HG03520 (cell line): ENCODE measurements at regions not wholly inside any gene's neighbourhood (a gene's known extent, or its start where the extent isn't known, plus 50 kb on each side); places are given as distances from the start of the nearest gene placed in this dataset.
"Not testable (repeated sequence)": the region's sequence is repeated elsewhere in the genome, so short reads cannot be mapped to it uniquely, and the experiment has no call there.

ENCODE experiments used
- ATAC-seq: cut with Tn5 transposase; IDR thresholded peaks from one replicate; pipeline ENCODE4 v1.9.1; 2021; ENCODE audit warnings: mild to moderate bottlenecking, moderate library complexity; ENCODE audit not compliant: unreplicated experiment

DNA sequence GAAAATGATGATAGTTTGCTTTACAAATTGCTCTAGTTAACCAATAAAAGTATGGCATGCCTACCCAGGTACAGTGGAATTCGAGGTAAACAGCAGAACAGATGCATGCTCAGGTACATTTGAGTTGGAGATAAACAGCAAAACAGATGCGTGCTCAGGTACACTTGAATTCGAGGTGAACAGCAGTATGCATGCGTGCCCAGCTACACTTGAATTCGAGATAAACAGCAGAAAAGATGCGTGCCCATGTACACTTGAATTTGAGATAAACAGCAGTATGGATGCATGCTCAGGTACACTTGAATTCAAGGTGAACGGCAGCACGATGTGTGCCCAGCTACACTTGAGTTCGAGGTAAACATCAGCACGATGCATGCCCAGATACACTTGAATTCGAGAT is 155.2 kb upstream of the TPTE start:
- not testable (repeated sequence) for ATAC-seq

GRCh38 chr21:10367586-10367985 is 153.8 kb upstream of the TPTE start:
- not testable (repeated sequence) for ATAC-seq

- not testable (repeated sequence) for ATAC-seq
Measured at GRCh38 chr21:10368323-10368798, 153.0 kb upstream of the TPTE start.

DNA sequence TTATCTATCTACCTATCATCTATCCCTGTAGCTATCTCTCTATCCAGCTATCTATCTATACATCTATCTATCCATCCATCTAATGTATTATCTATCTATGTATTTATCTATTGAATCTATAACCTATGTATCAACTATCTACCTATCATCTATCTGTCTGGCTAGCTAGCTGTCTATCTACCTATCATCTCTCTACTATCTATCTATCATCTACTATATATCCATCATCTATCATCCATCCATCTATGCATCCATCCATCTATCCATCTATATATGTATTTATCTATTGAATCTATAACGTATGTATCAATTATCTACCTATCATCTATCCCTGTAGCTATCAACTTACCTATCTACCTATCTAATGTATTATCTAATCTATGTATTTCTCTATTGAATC is 152.1 kb upstream of the TPTE start:
- not testable (repeated sequence) for ATAC-seq

DNA sequence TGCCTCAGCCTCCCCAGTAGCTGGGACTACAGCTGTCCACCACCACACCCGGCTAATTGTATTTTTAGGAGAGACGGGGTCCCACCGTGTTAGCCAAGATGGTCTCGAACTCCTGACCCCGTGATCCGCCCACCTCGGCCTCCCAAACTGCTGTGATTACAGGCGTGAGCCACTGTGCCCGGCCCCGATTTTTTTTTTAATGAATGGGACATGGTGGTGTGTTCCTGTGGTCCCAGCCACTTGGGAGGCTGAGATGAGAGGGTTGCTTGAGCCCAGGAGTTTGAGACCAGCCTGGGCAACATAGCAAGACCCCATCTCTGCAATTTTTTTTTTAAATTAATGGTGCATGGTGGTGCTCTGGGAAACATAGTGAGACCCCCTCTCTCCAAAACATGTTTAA is 143.6 kb upstream of the TPTE start:
- ATAC-seq, result not testable (repeated sequence)

- ATAC-seq, result not testable (repeated sequence)
Measured at GRCh38 chr21:10379816-10380215, 141.6 kb upstream of the TPTE start.

DNA sequence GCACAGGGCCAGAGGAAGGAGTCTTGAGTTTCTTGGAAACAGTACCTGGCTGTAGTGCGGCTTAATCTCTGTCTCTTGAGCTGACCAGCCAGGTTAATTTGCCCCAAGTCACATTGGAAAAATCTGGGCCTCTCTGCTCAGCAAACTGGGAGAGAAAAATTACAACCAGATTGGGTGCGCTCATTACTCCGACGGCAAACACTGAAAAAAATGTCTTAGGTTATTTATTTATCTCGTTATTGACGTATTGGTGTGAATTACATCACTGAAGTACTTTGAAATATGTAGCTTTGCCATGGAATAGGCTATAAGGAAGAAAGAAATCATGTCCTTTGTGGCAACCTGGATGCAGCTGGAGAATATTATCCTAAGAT is 139.7 kb upstream of the TPTE start:
- not testable (repeated sequence) for ATAC-seq

DNA sequence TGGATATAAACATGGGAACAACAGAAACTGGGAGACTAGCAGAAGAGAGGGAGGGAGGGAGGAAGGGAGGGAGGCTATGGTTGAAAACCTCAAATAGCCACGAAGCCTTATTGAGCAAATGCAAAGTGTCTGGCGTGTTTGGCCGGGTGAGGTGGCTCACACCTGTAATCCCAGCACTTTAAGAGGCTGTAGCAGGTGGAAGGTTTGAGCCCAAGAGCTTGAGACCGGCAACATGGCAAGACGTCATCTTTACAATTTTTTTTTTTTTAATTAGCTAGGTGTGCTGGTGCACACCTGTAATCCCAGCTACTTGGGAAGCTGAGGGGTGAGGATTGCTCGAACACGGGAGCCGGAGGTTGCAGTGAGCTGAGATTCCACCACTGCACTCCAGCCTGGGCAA is 139.2 kb upstream of the TPTE start:
- ATAC-seq, result not testable (repeated sequence)

DNA sequence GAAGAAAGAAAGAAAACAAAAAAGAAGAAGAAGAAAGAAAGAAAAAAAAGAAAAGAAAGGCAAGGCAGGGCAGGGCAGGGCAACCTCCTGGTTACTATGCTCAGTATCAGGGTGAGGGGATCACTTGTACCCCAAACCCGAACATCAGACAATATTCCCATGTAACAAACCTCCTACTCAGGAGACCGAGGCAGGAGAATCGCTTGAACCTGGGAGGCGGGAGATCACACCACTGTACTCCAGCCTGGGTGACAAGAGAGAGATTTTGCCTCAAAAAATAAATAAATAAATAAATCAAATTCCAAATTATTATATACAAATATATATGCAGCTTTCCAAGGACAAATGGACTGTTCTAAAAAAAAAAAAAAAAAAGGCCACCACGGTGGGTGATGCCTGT is 138.8 kb upstream of the TPTE start:
- ATAC-seq, result not testable (repeated sequence)

GRCh38 chr21:10383571-10383970 is 137.8 kb upstream of the TPTE start:
- ATAC-seq, result not testable (repeated sequence)

GRCh38 chr21:10384304-10384861 is 137.0 kb upstream of the TPTE start:
- not testable (repeated sequence) for ATAC-seq

DNA sequence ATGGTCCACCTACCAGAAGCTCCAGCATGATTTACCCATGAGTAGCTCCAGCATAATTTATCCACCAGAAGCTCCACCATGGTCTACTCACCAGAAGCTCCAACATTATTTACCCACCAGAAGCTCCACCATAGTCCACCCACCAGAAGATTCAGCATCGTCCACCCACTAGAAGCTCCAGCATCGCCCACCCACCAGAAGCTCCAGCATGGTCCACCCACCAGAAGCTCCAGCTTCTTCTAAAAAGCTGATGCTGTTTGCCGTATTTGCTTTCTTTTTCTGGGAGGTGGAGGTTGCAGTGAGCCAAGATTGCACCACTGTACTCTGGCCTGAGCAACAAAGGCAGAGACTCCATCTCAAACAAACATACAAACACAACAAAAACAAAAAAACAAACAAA is 136.2 kb upstream of the TPTE start:
- ATAC-seq, result not testable (repeated sequence)

GRCh38 chr21:10385898-10386527 is 135.4 kb upstream of the TPTE start:
- not testable (repeated sequence) for ATAC-seq

DNA sequence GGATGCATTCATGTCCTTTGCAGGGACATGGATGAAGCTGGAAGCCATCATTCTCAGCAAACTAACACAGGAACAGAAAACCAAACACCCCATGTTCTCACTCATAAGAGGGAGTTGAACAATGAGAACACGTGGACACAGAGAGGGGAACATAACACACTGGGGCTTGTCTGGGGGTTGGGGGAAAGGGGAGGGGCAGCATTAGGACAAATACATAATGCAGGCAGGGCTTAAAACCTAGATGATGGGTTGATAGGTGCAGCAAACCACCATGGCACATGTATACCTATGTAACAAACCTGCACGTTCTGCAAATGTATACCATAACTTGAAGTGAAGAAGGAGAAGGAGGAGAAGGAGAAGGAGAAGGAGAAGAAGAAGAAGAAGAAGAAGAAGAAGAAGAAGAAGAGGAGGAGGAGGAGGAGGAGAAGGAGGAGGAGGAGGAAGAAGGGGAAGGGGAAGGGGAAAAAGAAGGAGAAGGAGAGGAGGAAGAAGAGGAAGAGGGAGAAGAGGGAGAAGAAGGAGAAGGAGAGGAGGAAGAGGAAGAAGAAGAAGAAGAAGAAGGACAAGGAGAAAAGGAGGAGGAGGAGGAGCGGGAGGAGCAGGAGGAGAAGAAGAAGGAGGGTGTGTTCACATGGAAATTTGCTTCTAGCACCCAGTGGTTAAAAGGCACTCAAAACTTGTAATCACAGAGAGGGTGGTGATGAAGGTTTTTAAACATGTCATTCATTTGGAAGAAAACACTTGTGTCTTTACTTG is 133.5 kb upstream of the TPTE start:
- not testable (repeated sequence) for ATAC-seq

- ATAC-seq, result not testable (repeated sequence)
Measured at GRCh38 chr21:10388625-10389024, 132.8 kb upstream of the TPTE start.

GRCh38 chr21:10392301-10392700 is 129.1 kb upstream of the TPTE start:
- not testable (repeated sequence) for ATAC-seq

- not testable (repeated sequence) for ATAC-seq
Measured at GRCh38 chr21:10395963-10396362, 125.4 kb upstream of the TPTE start.

DNA sequence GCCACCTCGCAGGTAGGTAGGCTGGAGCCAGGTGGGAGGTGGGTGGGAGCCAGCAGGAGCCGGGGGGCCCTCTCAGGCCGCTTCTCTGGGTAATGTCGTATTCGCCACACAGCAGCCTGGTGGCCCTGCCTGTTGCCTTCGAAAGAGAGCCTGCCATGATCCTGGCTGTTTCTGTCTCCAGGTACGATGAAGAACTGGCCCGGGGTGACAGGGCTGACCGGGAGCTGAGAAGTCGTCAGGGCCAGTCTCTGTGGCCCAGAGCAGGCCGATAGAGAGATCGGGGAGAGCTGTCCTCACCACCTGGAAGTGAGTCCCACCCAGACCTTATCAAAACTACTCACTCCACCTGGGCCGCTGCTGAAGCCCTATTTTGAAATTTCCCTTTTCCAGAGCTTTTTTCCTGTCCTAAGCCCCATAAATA is 123.9 kb upstream of the TPTE start:
- ATAC-seq, result not testable (repeated sequence)

GRCh38 chr21:10398692-10399489 is 122.5 kb upstream of the TPTE start:
- ATAC-seq, result not testable (repeated sequence)

DNA sequence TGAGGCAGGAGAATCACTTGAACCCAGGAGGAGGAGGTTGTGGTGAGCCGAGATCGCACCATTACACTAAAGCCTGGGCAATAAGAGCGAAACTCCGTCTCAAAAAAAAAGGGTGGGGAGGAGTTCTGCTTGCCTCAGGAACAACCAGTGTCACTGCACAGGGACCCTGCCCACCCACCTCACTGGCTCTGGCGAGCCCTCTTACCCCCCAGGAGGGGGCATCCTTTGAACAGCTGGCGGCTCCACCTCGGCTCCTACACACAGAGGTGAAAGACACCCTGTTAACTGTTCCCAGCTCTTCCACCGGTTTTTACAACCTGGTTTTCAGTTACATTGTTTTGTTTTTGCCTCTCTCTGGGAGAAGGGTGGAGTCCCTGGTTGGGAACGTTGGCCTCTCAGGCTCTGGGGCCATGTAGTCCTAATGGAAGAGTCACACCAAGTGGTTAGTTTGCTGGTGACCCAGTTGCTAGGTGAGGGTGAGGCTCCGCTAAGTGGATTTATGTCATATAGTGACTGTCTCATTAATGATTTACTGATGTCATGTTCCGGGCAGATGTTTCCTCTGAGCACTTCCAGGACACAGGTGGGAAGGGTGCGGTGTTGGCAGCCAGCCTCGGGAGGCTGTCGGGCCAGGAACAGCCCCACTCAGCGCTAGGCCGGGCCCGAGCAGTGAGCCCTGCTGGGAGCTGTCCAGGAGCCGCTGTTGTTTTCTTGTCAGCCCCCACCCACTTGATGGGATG is 120.6 kb upstream of the TPTE start:
- not testable (repeated sequence) for ATAC-seq
